ENCODE measurements at regions not wholly inside any gene's neighbourhood (a gene's known extent, or its start where the extent isn't known, plus 50 kb on each side); places are given as distances from the start of the nearest gene placed in this dataset.

DNA sequence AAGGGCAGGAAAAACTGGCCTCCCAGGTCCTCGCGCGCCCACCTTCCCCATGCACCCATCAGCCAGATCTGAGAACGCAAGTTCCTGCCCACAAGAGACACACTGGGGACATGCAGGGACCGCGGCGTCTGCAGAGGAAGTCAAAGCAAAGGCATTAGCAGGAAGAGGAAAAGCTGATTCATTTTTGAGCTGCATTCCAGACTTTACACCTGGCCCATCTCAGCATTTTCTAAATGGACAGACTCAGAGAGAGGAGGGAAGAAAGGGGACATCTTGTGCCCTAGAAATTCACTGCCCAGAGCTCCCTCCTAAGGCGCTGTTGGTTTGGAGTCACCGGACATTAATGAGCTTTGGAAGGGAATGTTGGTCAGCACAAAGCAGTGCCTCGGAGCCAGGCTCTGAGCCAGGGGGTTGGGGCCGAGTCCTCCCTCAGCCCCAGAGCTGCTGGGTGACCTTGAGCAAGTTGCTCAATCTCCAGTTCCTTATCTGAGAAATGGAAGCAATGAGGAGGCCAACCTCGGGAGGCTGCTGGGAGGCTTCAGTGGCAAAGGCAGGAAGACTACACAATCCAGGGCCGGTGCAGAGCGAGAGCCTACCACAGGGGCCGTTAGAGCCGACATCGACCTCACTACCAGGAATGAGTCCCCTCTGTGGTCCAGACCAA is 150.5 kb upstream of the IQSEC1 start:
- DNase-seq = no peak

DNA sequence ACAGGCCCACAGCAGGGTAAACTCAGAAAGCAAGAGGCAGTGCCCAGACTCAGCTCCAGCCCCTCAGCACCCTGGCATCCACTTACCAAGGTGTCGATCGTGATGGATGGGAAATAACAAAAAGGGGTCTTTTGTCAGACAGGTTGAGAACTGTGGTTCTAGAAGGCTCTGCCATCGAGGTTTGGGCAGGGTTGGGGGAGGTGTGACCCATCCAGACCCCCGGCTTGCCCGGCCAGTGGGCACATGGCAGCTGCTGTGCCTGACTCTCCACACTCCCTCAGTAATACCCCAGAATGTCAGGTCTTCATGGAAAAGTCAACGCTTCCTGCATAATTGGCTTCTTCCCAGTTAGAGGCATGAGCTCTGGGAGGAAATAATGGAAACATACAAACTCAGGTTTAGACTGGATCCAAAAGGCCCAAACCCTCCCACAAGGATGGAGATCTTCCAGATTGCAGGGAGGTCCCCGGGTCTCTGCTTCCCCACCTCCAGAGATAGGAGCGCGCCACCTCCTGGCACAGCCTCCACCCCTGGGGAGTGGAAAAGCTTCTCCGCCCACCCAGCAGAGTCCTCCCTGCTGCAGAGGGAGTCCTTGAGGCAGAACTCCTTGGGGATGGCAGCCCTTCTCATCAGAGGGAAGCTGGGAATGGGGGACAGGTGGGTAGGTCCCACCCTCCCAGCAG is 149.8 kb upstream of the IQSEC1 start:
- no peak for DNase-seq

DNA sequence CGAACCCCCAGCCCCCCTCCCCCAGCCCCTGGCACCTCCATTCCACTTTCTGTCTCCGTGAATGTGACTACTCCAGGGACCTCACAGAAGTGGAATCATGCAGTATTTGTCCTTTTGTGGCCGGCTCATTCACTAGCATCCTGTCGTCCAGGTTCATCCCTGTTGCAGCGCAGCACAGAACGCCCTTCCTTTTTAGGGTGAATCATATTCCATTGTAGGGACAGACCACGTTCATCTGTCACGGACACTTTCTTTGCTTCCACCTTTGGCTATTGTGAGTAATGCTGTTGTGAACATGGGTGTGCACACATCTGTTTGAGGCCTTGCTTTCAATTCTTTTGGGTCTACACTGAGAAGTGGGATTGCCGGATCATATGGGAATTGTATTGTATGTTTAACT is 148.9 kb upstream of the IQSEC1 start:
- DNase-seq = no peak

DNA sequence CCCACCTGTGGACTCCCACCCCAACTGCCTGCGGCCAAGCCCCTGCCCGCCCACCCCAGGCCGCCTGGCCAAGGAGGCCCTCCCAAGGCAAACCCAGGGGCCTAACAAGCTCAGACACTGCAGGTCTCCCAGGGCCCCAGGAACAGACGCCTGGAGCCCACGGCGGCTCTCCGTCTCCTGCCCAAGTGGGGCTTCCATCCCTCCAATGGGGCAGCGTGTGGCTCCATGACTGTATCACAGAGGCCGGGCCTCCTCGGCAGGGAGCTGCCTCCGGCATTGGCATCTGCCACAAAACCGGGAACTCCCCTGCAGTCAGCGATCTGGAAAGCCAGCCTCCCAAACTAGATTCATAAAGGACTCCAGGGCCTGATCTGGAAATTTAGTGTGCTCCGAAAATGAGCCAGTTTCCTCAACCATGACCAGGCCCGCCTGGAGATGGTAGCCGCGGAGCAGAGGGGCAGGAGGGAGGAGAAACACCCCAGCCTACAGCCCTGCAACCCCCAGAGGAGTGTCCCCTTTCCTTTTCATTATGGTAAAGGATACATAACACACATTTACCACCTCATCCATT is 148.3 kb upstream of the IQSEC1 start:
- no peak for DNase-seq

DNA sequence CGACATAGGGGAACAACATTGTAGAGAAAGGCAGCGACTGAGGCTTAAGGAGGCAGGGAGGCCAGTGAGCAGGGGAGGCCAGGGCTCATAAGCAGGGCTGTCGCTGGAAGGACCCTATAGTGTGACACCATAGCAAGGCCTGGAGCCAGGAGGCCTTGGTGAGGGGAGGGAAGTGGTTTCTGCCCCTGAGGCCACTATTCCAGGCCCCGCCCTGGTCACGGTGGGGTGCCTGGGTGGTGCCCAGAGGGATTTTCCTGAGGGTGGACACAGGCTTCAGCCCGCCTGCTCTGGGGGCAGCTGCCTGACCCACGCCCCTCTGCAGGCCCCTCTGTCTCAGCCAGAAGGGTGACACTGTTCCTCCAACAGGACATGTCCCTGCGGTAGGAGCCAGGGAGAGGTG is 147.8 kb upstream of the IQSEC1 start:
- DNase-seq = no peak

DNA sequence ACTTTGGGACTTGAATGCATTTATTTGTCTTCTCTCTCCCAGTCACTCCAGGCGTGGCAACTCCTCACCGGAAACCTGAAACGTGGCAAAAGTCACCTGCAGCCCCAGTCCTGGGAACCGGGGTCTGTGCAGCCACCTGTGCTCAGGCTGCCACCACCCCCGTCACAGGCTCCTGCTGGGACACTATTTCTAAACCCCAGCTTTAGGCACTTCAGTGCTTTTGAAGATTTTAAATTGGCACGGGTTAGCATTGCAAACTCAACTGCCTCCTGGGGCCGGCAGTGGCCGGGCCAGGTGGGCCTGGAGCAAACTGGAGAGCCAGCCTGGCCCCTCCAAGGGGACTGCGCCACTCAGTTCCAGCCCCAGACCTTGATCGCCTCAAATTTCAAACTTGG is 146.7 kb upstream of the IQSEC1 start:
- DNase-seq = peak; percentile 28

DNA sequence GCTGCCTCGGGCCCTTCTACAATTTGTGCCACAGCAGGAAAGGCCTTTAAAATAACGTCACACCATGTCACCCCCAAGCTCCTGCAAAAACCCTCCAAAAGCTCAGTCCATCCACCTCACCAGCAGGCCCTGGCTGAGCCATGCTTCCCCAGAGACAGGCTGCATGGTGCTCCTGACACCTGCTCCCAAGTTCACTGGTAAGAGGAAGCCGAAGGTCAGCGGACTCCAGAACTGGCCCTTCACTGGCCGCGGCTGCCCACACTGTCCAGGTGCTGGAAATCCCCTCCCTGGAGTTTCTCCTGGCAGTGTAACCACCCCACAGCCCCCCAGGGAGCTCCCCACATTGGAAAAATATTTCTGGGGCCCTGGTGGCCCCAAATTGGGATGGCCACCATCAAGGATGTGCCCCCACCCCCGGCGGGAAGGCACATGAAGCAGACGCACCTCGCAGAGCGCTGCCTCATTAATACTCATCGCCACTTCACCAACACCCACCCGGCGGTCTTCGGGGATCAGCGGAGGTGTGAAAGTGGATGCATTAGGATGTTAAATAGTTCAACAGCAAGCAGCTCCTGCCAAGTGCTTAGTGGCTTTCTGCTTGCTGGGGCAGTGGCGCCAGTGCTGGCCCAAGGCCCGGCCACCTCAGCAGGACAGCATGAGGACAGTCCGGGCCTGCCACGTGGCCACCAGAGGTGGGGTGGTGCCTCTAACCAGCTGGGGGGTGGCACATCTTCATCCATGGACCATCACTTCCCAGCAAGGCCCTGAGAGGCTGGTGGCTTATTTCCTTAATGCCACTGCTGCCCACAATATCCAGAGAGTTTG is 146.1 kb upstream of the IQSEC1 start:
- peak; percentile 28 for DNase-seq

DNA sequence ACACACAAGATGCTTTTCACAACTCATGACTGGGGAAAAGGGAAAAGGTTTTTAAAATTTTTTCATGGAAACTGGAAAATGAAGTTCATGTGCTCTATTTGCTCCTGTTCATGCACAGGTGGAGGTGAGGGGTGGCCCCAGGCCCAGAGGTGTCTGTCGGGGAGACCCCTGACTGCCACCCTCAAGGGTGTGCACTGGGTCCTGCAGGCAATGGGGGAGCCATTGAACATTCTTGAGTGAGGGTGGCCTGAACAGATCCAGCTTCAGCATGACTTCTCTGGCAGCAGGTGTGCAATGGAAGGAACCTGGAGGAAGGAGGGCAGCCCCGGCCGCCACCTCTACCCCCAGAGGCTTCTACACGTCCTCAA is 145.3 kb upstream of the IQSEC1 start:
- no peak for DNase-seq

DNA sequence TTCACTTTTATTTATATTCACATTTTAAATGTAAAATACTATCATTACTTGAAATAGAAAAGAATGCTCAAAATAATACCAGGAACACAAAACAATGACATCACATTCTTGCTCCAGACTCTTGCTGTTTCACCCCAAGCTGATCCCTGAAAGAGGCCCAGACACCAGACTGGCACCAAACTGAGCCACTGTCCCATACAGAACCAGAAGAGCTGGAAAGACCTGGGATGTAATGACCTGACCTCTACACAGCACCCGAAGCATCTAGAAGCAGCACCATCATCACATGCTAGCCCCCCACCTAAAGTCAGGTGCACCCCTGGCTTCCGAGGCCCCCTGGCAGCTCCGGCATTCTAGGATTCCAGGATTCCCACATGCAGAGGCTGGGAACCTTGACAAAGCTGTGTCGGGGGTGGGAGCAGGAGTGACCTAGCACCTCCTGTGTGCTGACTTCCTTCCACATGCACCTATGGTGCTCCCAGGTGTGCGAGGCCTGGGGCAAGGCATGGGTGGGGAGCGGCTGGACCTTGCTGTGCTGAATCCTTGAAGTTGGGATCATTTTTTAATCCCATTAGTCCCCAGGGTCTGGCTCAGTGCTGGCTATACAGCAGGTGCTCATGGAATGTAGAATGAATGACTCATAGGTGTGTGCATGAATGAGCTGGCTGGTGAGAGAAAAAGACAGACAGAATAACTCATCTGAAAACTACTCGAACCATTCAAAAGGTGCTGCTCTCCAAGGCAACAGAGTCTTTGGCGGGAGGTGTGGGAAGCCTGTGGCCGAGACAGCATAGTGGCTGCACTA is 144.7 kb upstream of the IQSEC1 start:
- no peak for DNase-seq

DNA sequence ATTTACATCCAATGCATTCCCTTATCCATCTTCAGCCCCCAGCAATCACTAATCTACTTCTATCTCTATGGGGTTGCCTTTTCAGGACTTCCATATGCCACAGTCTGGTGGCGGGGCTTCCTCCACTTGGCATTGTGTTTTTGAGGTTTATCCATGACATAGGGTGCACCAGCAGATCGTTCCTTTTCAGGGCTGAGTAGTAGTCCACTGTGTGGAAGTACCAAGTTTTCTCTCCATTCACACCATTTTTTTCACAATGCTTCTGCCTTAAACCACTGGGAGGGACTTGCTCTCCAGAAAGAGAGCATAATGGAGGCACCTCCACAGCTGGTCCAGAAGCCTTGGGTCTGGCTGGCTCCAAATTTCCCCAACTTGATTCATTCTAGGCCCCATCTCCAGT is 144.0 kb upstream of the IQSEC1 start:
- DNase-seq = no peak

DNA sequence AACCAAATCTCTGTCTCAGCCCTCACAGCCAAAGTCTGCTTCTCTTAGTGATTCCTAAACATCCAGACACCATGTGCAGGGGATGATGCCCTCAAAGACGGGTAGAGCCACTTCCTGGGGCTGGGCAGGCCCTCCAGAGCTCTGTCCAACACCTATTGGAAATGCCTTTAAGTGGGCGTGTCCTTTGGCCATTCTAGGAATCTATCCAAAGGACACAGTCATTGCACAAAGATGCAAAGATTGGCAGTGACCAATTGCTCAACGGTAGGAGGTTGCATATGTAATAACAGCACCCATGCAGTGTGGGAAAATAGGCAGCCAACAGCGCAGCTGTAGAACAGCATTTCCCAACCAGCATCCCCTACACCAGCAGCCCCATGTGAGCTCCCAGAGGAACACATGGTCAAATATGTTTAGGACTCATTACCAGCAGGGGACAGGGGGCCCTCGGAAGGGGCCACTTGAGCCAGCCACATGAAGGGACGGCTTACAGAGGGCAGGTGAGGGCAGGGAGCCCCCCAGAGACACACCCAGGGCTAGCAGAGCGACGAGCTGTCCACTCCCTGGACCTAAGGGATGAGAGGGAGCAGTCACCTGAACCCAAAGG is 142.8 kb upstream of the IQSEC1 start:
- DNase-seq = no peak

DNA sequence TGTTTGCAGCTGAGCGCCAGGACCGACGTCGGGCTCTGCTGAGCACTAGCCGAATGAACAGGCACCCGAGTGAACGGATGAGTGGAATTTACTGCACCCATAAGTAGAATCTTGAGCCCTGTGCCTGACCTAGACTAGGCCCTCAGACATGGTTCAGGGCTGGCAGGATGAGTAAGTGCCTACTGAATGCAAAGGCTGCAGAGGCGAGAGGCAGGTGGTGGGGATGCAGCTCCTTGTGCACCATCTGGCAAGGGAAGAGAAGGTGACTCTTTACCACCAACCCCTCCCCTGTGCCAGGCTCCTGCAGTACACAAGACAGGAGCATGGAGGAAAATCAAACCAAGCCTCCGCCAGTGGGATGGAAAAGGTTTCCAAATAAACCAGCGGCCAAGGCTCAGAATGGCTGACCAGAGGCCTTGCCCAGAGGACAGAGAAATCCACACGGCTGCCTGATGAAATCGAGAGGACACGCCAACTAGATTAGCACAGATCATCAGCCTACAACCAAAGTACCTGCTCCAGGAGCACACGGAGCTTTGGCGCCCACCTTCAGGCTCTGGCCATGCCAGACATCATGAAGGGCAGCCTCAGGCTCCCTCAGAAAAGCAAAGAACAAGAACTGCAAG is 141.7 kb upstream of the IQSEC1 start:
- DNase-seq = peak; percentile 90

DNA sequence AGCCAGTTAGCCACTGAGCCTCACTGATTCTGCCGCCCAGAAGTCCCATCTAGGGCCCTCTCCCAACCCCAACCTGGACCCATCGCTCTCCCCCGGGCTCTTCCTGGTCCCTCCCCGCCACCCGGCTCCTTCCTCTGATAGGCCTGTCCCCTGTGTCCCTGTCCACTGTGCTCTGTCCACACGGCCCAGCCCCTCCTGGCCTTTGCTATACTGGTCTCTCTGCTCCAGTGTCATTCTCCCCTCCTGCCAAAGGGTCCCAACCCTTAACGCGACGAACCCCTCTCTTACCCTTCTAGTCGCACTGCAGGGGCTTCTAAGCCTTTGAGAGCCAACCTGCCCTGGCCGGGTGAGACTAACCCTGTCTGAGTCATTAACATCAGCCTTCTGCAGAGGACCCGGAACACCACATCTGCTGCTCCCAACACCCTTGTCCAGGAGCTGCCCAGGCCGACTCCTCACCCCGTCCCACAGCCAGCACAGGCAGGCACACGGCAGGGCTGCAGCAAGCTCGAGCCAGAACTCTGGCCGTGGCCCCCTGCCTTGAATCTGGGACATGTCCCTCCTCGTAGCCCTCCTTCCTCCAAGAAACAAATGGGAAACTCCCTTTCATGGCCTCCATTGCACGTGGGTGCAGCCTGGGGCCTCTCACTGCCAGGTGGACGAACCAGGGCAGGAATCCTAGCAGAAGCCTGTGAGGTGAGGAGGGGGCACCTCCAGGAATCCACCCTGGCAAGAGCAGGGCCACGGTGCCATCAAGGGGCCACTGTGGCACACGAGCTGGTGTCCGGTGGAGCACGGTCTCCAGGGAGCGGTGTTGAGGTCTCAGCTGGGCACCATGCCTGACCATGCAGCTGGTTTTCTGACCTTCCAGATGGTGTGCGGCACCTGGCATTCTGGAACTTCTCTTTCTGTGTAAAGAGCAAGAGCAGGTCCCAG is 140.9 kb upstream of the IQSEC1 start:
- DNase-seq = no peak

DNA sequence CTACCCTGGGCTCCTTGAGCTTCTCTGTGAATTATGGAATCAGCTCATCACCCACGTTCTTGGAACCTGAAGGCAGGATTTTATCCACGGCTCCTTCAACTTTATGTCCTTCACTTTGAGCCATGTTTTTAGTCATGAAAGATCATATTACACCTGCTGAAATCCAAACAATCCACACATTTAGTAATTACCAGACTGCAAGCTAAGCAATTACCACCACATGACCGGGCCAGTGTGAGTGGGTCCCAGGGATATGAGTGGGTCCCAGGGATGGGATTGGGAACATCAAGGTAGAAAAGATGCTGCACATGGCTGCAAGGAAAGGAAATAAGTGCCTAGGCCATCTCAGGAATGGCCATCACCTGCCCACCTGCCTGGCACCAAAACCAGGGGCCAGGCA is 140.3 kb upstream of the IQSEC1 start:
- DNase-seq = no peak

DNA sequence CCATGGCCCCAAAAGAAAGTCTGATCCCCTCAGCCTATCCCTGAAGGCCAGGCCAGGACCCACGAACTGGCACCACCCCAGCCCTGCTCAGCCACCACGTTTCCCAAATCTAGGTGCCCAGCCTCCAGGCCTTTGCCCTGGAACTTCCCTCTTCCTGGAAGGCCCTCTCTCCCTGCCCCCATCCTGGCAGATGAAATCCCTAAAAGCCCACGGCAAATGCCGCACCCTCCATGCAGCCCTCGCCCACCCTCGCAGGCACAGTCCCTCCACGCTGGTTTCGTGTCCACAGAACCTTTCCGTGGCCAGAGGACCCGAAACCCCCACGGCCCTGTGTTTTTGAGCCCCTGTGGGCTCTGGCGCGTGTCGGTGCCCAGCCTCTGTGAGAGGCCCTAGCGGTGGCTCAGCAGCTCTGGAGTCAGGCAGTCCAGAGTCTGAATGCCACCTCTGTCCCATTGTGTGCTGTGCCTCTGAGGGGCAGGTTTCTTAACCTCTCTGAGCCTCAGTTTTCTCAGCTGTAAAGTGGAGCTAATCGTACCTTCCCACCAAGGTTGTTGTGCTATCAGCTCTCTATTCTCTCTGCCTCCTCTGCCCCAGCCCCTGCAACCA is 138.5 kb upstream of the IQSEC1 start:
- no peak for DNase-seq

DNA sequence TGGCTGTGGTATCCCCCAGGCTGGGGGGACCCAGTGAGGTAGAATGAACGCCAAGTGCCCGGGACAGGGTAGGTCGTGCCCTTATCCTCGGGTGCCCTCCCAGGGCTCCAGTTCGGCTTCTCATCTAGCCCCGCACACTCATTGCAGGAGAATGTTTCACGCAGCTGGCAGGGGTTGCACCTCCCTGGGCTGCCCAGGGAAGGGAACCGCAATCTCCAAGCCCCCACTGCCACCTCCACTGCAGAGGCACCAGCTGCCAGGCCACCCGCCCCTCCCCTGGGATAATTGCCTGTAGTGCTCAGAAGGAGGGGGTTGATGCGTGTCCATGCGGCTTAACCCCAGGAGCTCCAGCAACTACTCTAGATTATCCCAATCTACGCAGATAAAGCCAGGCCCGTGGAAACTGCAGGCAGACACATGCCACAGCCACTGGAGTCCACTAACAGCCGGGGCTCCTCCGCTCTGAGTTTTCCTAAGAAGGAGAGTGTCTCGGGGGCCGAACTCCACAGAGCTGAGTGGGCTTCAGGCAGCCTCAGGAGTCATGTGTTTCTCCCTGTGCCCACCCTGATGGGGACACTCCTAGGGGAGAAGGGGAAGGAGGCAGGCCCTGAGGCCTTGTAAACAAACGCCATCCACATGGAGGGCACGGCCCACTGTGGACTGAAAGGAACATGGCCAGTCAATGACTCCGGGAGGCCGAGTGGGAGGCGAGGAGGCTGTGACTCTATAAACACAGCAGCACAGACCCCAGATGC is 137.2 kb upstream of the IQSEC1 start:
- no peak for DNase-seq

DNA sequence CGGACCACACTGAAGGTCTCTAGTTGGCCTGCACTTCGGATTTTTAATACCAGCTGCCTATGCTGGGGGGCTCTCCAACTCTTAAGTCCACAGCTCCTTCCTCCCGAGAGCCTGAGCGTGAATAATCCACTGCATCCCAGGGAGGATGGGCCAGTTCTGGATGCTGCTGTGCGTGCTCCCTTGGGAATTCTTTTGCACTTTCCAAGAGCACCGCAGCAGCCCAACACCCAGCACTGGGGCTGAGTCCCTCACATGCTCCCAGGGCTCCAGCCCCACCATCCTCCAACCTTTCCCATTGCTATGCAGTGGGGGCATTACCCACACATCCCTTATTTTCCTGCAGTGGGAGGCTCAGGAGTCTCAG is 136.4 kb upstream of the IQSEC1 start:
- DNase-seq = no peak

DNA sequence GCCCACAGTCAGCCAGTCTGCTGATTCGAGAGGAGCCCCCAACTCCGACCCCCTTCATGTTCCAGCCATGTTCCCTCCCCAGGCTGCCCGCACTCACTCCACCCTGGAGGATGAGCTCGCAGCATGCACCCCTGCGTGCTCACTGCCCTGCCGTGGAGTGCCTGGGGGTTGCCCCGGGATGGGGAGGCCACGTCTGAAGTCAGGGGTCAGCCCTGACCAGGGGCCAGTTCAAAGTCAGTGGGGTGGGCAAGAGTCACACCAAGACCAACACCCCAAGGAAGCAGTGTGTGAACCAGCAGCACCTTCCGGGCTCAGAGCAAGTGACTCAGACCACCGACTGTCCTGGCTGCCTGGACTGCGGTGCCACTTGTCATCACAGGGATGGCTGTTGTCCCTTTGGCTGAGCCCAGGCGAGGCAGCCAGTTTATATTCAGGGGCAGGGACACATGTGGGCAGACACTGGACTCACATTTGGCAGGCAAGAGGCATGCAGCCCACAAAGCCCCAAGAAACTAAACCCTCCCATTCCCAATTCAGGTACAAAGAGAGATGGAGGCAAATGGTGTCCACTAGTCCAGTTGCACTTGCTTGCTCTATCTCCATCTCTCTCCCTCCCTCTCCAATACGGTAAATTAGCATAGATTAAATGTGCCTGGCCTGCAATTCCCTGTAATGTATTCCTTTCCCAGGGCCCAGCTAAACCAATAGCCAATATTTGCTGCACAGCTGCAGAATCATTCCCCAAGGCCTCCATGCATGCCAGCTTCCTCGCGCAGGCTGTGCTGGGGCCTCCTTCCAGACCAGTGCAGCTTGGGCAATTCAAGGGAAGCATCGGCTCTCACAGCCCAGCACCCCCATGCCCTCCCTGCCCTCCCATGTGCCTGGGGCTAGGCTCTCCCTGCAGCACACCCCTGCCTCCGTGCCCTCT is 135.7 kb upstream of the IQSEC1 start:
- DNase-seq = no peak

All from DMS79 (cell line).